ENCODE measurements at regions not wholly inside any gene's neighbourhood (a gene's known extent, or its start where the extent isn't known, plus 50 kb on each side); places are given as distances from the start of the nearest gene placed in this dataset.

GRCh38 chr5:109947667-109948066 lies 257.9 kb downstream of the MAN2A1 start:
- no peak for DNase-seq (ENCODE audit: low read depth)
- H3K4me3 ChIP-seq (ENCODE audit: control insufficient read depth, low read depth, low read length): no peak overlapping the region
- TF ChIP-seq CTCF (IDR thresholded peaks at IDR 0.05; ENCODE audit: control insufficient read depth, insufficient read depth, low read depth, low read length, missing control alignments): no peak

GRCh38 chr5:109950634-109951033 lies 260.9 kb downstream of the MAN2A1 start:
- no peak for TF ChIP-seq CTCF (IDR thresholded peaks at IDR 0.05; ENCODE audit: control insufficient read depth, insufficient read depth, low read depth, low read length, missing control alignments)
- H3K4me3 ChIP-seq (ENCODE audit: control insufficient read depth, low read depth, low read length): no peak overlapping the region

GRCh38 chr5:109951348-109951747 lies 261.6 kb downstream of the MAN2A1 start:
- no peak overlapping the region for H3K4me3 ChIP-seq (ENCODE audit: control insufficient read depth, low read depth, low read length)
- no peak for TF ChIP-seq CTCF (IDR thresholded peaks at IDR 0.05; ENCODE audit: control insufficient read depth, insufficient read depth, low read depth, low read length, missing control alignments)
- no peak for DNase-seq (ENCODE audit: low read depth)

More at GRCh38 chr5:109950634-109951033, 260.9 kb downstream of the MAN2A1 start:
- no peak for DNase-seq (ENCODE audit: low read depth)

GRCh38 chr5:109951758-109952157 lies 262.0 kb downstream of the MAN2A1 start:
- DNase-seq (ENCODE audit: low read depth): no peak
- TF ChIP-seq CTCF (IDR thresholded peaks at IDR 0.05; ENCODE audit: control insufficient read depth, insufficient read depth, low read depth, low read length, missing control alignments): no peak
- no peak overlapping the region for H3K4me3 ChIP-seq (ENCODE audit: control insufficient read depth, low read depth, low read length)

- no peak overlapping the region for H3K4me3 ChIP-seq (ENCODE audit: control insufficient read depth, low read depth, low read length)
- DNase-seq (ENCODE audit: low read depth): no peak
- no peak for TF ChIP-seq CTCF (IDR thresholded peaks at IDR 0.05; ENCODE audit: control insufficient read depth, insufficient read depth, low read depth, low read length, missing control alignments)
These were observed 264.0 kb downstream of the MAN2A1 start for GRCh38 chr5:109953761-109954160.

- no peak for DNase-seq (ENCODE audit: low read depth)
- TF ChIP-seq CTCF (IDR thresholded peaks at IDR 0.05; ENCODE audit: control insufficient read depth, insufficient read depth, low read depth, low read length, missing control alignments): no peak
- H3K4me3 ChIP-seq (ENCODE audit: control insufficient read depth, low read depth, low read length): no peak overlapping the region
These were observed 267.2 kb downstream of the MAN2A1 start for GRCh38 chr5:109956884-109957283.

GRCh38 chr5:109958082-109958481 lies 268.4 kb downstream of the MAN2A1 start:
- DNase-seq (ENCODE audit: low read depth): no peak
- H3K4me3 ChIP-seq (ENCODE audit: control insufficient read depth, low read depth, low read length): no peak overlapping the region
- TF ChIP-seq CTCF (IDR thresholded peaks at IDR 0.05; ENCODE audit: control insufficient read depth, insufficient read depth, low read depth, low read length, missing control alignments): no peak
